Vagina (tissue), 2 donors: ENCODE measurements at regions not wholly inside any gene's neighbourhood (a gene's known extent, or its start where the extent isn't known, plus 50 kb on each side); places are given as distances from the start of the nearest gene placed in this dataset.
"Not testable (repeated sequence)": the region's sequence is repeated elsewhere in the genome, so short reads cannot be mapped to it uniquely, and the experiment has no call there.

Experiments used
- DNase-seq, 2 donors: peaks; one replicate each; pipeline ENCODE4 v3.0.0-alpha.2; 2017; ENCODE audit errors: extremely low spot score in 2 of 2
- H3K27ac ChIP-seq: fragments of 200-600 bp; sonication (generic); one replicate; pipeline ENCODE4 v1.5.1; 2019
- H3K27me3 ChIP-seq: fragments of 200-600 bp; sonication (generic); one replicate; pipeline ENCODE4 v1.5.1; 2019
- H3K36me3 ChIP-seq, 2 donors: fragments of 200-600 bp; sonication (generic); one replicate each; pipeline ENCODE4 v1.5.1; 2017 to 2019
- H3K4me1 ChIP-seq: fragments of 200-600 bp; sonication (generic); one replicate; pipeline ENCODE4 v1.5.1; 2019
- H3K4me3 ChIP-seq, 2 donors: fragments of 200-600 bp; sonication (generic); 1 replicate in 1 of 2; 2 replicates in 1 of 2; pipeline ENCODE4 v1.5.1; 2016 to 2019
- H3K9me3 ChIP-seq: fragments of 200-600 bp; sonication (generic); one replicate; pipeline ENCODE4 v1.5.1; 2019
- CTCF ChIP-seq, 3 experiments: fragments of 450-650 bp in 2 of 3; fragments of 200-600 bp in 1 of 3; sonication (generic) in 1 of 3; IDR thresholded peaks; one replicate each; pipeline ENCODE4 v1.5.1; 2017 to 2019; ENCODE audit warnings: antibody characterized with exemption in 3 of 3, mild to moderate bottlenecking in 2 of 3, moderate library complexity in 2 of 3
- POLR2A ChIP-seq, 2 donors: fragments of 450-650 bp; IDR thresholded peaks; one replicate each; pipeline ENCODE4 v1.6.1; 2017; ENCODE audit warnings: antibody characterized with exemption in 2 of 2, mild to moderate bottlenecking in 2 of 2, moderate library complexity in 2 of 2
- POLR2AphosphoS5 ChIP-seq, 2 donors: sonication (generic); formaldehyde crosslinking; IDR thresholded peaks; one replicate each; pipeline ENCODE4 v1.9.0; 2017; ENCODE audit warnings: antibody characterized with exemption in 2 of 2, mild to moderate bottlenecking in 2 of 2, low read depth in 1 of 2; ENCODE audit not compliant: insufficient read depth in 1 of 2
- intact Hi-C: fragments of 100-400 bp; cut with DNase I; formaldehyde crosslinking; loops from one replicate; pipeline ENCODE4 v1.15.1; 2023

GRCh38 chr12:96117460-96117859 lies 76.7 kb upstream of the ELK3 start:
- TF ChIP-seq POLR2A (IDR thresholded peaks at IDR 0.05) (no peak), CTCF (IDR thresholded peaks at IDR 0.05) (no peak), POLR2AphosphoS5 (IDR thresholded peaks at IDR 0.05; ENCODE audit: insufficient read depth in 1 of 2, low read depth in 1 of 2) (no peak)
- H3K4me1 ChIP-seq, result no peaks in the 10 kb centered on the region
- no peak overlapping the region for H3K27ac ChIP-seq
- H3K36me3 ChIP-seq, result no peaks in the 10 kb centered on the region
- no peak overlapping the region for H3K4me3 ChIP-seq
- DNase-seq, result no peak
- no peaks in the 10 kb centered on the region for H3K9me3 ChIP-seq
- intact Hi-C loops, result no loop called here
- H3K27me3 ChIP-seq, result no peaks in the 10 kb centered on the region

GRCh38 chr12:96120359-96121100 lies 73.6 kb upstream of the ELK3 start:
- Histone ChIP-seq H3K4me3 (no peak overlapping the region), H3K4me1 (no peaks in the 10 kb centered on the region), H3K27me3 (no peaks in the 10 kb centered on the region), H3K9me3 (no peaks in the 10 kb centered on the region), H3K36me3 (no peaks in the 10 kb centered on the region), H3K27ac (no peak overlapping the region)
- TF ChIP-seq CTCF (IDR thresholded peaks at IDR 0.05), result no peak
- DNase-seq, result no peak
- intact Hi-C loops, result no loop called here

- H3K4me1 ChIP-seq, result no peaks in the 10 kb centered on the region
- no peak overlapping the region for H3K27ac ChIP-seq
- H3K4me3 ChIP-seq, result no peak overlapping the region
- H3K27me3 ChIP-seq, result no peaks in the 10 kb centered on the region
- TF ChIP-seq POLR2A (IDR thresholded peaks at IDR 0.05), result no peak
- no peak for TF ChIP-seq POLR2AphosphoS5 (IDR thresholded peaks at IDR 0.05; ENCODE audit: insufficient read depth in 1 of 2, low read depth in 1 of 2)
- no peak for TF ChIP-seq CTCF (IDR thresholded peaks at IDR 0.05)
- DNase-seq, result no peak
- H3K36me3 ChIP-seq, result no peaks in the 10 kb centered on the region
- H3K9me3 ChIP-seq, result no peaks in the 10 kb centered on the region
- intact Hi-C loops, result no loop called here
These were observed 72.9 kb upstream of the ELK3 start for GRCh38 chr12:96121271-96121711.

- DNase-seq, intact Hi-C loops: not testable (repeated sequence)
These were observed 65.9 kb upstream of the ELK3 start for GRCh38 chr12:96128292-96128691.

GRCh38 chr12:96130396-96131059 lies 63.6 kb upstream of the ELK3 start:
- no peaks in the 10 kb centered on the region for H3K36me3 ChIP-seq
- intact Hi-C loops, result no loop called here
- TF ChIP-seq CTCF (IDR thresholded peaks at IDR 0.05), result no peak
- no peak for TF ChIP-seq POLR2AphosphoS5 (IDR thresholded peaks at IDR 0.05; ENCODE audit: insufficient read depth in 1 of 2, low read depth in 1 of 2)
- no peak for TF ChIP-seq POLR2A (IDR thresholded peaks at IDR 0.05)
- no peak overlapping the region for H3K27ac ChIP-seq
- H3K27me3 ChIP-seq, result no peaks in the 10 kb centered on the region
- H3K9me3 ChIP-seq, result no peaks in the 10 kb centered on the region
- H3K4me1 ChIP-seq, result no peaks in the 10 kb centered on the region
- H3K4me3 ChIP-seq, result no peak overlapping the region
- DNase-seq, result no peak

More at GRCh38 chr12:96128292-96128691, 65.9 kb upstream of the ELK3 start:
- H3K27me3 ChIP-seq, H3K27ac ChIP-seq, H3K4me1 ChIP-seq, H3K36me3 ChIP-seq, H3K4me3 ChIP-seq, H3K9me3 ChIP-seq: not testable (repeated sequence)
